WTC11 (cell line): ENCODE measurements at regions not wholly inside any gene's neighbourhood (a gene's known extent, or its start where the extent isn't known, plus 50 kb on each side); places are given as distances from the start of the nearest gene placed in this dataset.

ENCODE experiments used
- E2F1 ChIP-seq: sonication (generic); formaldehyde crosslinking; IDR thresholded peaks from 2 replicates; pipeline ENCODE4 v1.8.0; 2022; ENCODE audit warnings: mild to moderate bottlenecking, missing genetic modification reagents
- IRF2 ChIP-seq: sonication (generic); formaldehyde crosslinking; IDR thresholded peaks from 2 replicates; pipeline ENCODE4 v1.8.0; 2022; ENCODE audit warnings: low read depth, missing genetic modification reagents, borderline replicate concordance
- JUN ChIP-seq: sonication (generic); formaldehyde crosslinking; IDR thresholded peaks from 2 replicates; pipeline ENCODE4 v1.8.0; 2023; ENCODE audit warnings: mild to moderate bottlenecking, missing genetic modification reagents
- KAT7 ChIP-seq: sonication (generic); formaldehyde crosslinking; IDR thresholded peaks from 2 replicates; pipeline ENCODE4 v1.8.1; 2023; ENCODE audit warnings: missing genetic modification reagents, mild to moderate bottlenecking, borderline replicate concordance
- MAX ChIP-seq: sonication (generic); formaldehyde crosslinking; IDR thresholded peaks from 2 replicates; pipeline ENCODE4 v1.8.0; 2022; ENCODE audit warnings: mild to moderate bottlenecking, missing genetic modification reagents
- NFATC4 ChIP-seq: fragments of 250-450 bp; sonication (Bioruptor Pico); IDR thresholded peaks from 2 replicates; pipeline ENCODE4 v1.9.0; 2021; ENCODE audit warnings: mild to moderate bottlenecking
- PRRX2 ChIP-seq: fragments of 250-450 bp; sonication (Bioruptor Pico); IDR thresholded peaks from 2 replicates; pipeline ENCODE4 v1.8.0; 2021; ENCODE audit warnings: mild to moderate bottlenecking
- RORB ChIP-seq: fragments of 250-450 bp; sonication (Bioruptor Pico); IDR thresholded peaks from 2 replicates; pipeline ENCODE4 v1.9.0; 2021; ENCODE audit warnings: mild to moderate bottlenecking
- TEAD1 ChIP-seq: sonication (generic); formaldehyde crosslinking; IDR thresholded peaks from 2 replicates; pipeline ENCODE4 v1.8.0; 2022; ENCODE audit warnings: mild to moderate bottlenecking, missing genetic modification reagents
- TEAD4 ChIP-seq: sonication (generic); formaldehyde crosslinking; IDR thresholded peaks from 2 replicates; pipeline ENCODE4 v1.8.0; 2022; ENCODE audit warnings: mild to moderate bottlenecking, missing genetic modification reagents
- TF ChIP-seq, protein P1 (sequence below): fragments of 200-600 bp; IDR thresholded peaks from 2 replicates; pipeline ENCODE4 v1.8.0; 2022; ENCODE audit warnings: antibody characterized with exemption
- TF ChIP-seq, protein P2 (sequence below): sonication (generic); formaldehyde crosslinking; IDR thresholded peaks from 2 replicates; pipeline ENCODE4 v1.8.0; 2023; ENCODE audit warnings: missing genetic modification reagents

- no peak for TF ChIP-seq TEAD4 (CRISPR knock-in tag)
- TF ChIP-seq, protein P1, sequence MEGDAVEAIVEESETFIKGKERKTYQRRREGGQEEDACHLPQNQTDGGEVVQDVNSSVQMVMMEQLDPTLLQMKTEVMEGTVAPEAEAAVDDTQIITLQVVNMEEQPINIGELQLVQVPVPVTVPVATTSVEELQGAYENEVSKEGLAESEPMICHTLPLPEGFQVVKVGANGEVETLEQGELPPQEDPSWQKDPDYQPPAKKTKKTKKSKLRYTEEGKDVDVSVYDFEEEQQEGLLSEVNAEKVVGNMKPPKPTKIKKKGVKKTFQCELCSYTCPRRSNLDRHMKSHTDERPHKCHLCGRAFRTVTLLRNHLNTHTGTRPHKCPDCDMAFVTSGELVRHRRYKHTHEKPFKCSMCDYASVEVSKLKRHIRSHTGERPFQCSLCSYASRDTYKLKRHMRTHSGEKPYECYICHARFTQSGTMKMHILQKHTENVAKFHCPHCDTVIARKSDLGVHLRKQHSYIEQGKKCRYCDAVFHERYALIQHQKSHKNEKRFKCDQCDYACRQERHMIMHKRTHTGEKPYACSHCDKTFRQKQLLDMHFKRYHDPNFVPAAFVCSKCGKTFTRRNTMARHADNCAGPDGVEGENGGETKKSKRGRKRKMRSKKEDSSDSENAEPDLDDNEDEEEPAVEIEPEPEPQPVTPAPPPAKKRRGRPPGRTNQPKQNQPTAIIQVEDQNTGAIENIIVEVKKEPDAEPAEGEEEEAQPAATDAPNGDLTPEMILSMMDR = no peak
- TF ChIP-seq KAT7 (CRISPR knock-in tag) = no peak
- no peak for TF ChIP-seq E2F1 (CRISPR knock-in tag)
- TF ChIP-seq IRF2 = no peak
- TF ChIP-seq, protein P2, sequence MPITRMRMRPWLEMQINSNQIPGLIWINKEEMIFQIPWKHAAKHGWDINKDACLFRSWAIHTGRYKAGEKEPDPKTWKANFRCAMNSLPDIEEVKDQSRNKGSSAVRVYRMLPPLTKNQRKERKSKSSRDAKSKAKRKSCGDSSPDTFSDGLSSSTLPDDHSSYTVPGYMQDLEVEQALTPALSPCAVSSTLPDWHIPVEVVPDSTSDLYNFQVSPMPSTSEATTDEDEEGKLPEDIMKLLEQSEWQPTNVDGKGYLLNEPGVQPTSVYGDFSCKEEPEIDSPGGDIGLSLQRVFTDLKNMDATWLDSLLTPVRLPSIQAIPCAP (CRISPR knock-in tag) = no peak
- no peak for TF ChIP-seq MAX
- TF ChIP-seq JUN (CRISPR knock-in tag) = no peak
- TF ChIP-seq NFATC4 (CRISPR knock-in tag) = no peak
- TF ChIP-seq TEAD1 (CRISPR knock-in tag) = no peak
- TF ChIP-seq PRRX2 (CRISPR knock-in tag) = no peak
- no peak for TF ChIP-seq RORB (CRISPR knock-in tag)
Observed at GRCh38 chr6:37551002-37551401, 51.3 kb upstream of the CCDC167 start.
